ENCODE measurements at regions not wholly inside any gene's neighbourhood (a gene's known extent, or its start where the extent isn't known, plus 50 kb on each side); places are given as distances from the start of the nearest gene placed in this dataset.

DNA sequence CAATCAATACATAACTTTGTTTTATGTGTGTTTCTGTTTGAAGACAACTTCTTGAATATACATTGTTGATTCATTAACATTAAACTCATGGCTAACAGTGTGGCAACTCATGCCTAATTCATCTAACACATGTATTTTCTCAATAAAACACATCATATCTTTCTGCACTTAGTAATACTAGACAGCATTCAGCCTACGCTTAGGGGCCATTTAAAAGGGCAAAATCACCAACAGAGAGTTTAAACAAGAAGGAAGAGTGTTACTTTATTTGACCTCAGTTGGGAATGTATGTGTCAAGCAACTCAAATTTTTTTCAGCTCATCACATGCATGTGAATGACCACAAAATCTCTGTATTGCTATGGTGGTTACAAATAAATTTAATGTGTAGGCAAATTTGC, 128.8 kb upstream of the AADACL2 start:
- POLR2A ChIA-PET (ENCODE audit: low non-redundant PET) = no interaction called here
- TF ChIP-seq, protein P1, sequence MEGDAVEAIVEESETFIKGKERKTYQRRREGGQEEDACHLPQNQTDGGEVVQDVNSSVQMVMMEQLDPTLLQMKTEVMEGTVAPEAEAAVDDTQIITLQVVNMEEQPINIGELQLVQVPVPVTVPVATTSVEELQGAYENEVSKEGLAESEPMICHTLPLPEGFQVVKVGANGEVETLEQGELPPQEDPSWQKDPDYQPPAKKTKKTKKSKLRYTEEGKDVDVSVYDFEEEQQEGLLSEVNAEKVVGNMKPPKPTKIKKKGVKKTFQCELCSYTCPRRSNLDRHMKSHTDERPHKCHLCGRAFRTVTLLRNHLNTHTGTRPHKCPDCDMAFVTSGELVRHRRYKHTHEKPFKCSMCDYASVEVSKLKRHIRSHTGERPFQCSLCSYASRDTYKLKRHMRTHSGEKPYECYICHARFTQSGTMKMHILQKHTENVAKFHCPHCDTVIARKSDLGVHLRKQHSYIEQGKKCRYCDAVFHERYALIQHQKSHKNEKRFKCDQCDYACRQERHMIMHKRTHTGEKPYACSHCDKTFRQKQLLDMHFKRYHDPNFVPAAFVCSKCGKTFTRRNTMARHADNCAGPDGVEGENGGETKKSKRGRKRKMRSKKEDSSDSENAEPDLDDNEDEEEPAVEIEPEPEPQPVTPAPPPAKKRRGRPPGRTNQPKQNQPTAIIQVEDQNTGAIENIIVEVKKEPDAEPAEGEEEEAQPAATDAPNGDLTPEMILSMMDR (conservative IDR thresholded peaks at IDR 0.05; ENCODE audit: low read depth) = no peak
- CTCF ChIA-PET = no interaction called here
- no peak overlapping the region for H3K27ac ChIP-seq
- no peak for DNase-seq (ENCODE audit: low spot score)

DNA sequence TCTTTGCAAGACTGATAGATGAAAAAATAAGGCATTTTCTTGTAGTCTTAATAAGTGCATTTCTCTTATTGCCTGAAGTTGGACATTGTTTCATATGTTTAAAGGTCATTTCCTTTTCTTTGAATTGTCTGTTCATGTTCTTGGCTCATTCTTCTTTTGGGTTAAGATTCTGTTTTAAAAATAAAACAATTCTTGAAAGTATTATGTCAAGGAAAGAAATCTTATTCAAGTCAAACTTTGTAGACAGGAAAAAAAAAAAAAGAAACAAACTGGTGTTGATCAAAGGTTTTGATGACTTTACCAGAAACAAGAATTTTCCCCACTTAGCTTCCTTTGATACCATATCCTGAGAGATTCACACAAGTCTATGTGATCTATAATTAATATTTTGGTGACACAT, 132.9 kb upstream of the AADACL2 start:
- no peak for DNase-seq (ENCODE audit: low spot score)
- TF ChIP-seq, protein P1 (conservative IDR thresholded peaks at IDR 0.05; ENCODE audit: low read depth) = no peak
- CTCF ChIA-PET = no interaction called here
- POLR2A ChIA-PET (ENCODE audit: low non-redundant PET) = no interaction called here
- H3K27ac ChIP-seq = no peak overlapping the region

DNA sequence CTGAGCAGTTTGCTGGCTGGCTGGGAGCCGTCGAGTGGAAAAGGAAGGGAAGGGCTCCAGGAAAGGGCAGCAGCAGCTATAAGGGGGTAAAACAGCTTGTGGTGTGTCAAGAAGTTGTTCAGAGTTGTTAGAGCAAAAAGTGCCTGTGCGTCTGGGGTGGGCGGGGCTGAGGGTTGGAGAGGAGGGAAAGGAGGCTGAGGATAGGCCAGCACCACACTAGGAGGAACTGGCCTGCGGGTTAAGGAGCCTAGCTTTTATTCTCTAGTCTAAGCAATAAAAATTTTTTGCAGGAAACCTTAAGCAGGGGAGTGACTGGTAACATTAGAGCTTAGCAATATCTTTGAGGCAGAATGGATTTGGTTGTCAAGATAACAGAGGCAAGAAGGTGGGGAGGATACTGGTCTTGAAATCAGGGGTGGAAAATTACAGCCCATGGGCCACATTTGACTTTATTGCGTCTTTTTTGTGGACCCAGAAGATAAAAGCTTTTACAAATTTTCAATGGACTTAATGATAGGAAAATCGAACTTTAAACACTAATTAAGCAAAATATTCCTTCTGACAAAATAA, 134.5 kb upstream of the AADACL2 start:
- TF ChIP-seq, protein P1 (conservative IDR thresholded peaks at IDR 0.05; ENCODE audit: low read depth) = no peak
- DNase-seq (ENCODE audit: low spot score) = no peak
- ChIA-PET POLR2A (ENCODE audit: low non-redundant PET) (no interaction called here), CTCF (no interaction called here)
- no peak overlapping the region for H3K27ac ChIP-seq

DNA sequence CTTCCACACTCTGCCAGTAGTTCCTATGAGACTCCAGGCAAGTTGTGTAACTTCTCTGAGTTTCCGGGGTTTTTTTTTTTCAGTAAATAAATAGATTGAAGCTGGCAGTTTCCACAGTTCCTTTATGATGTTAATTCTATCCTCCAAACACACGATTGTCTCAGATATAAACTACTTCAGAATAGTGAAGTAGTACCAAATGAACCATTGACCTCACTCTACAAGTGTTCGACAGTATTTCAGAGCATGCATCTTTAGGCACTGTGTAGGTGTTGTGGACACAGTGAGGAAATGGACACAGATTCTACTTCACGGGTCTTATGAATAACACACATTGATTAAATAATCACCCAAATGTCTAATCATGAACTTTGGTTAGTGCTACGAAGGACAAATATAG, 136.1 kb upstream of the IGSF10 start:
- ChIA-PET POLR2A (ENCODE audit: low non-redundant PET) (no interaction called here), CTCF (interaction anchor here (0.5 kb wide), 1 partner anchor 46 kb away, joined by 3 read pairs; no protein-coding TSS in a partner anchor)
- no peak for DNase-seq (ENCODE audit: low spot score)
- TF ChIP-seq, protein P1 (conservative IDR thresholded peaks at IDR 0.05; ENCODE audit: low read depth) = no peak
- H3K27ac ChIP-seq = no peak overlapping the region

DNA sequence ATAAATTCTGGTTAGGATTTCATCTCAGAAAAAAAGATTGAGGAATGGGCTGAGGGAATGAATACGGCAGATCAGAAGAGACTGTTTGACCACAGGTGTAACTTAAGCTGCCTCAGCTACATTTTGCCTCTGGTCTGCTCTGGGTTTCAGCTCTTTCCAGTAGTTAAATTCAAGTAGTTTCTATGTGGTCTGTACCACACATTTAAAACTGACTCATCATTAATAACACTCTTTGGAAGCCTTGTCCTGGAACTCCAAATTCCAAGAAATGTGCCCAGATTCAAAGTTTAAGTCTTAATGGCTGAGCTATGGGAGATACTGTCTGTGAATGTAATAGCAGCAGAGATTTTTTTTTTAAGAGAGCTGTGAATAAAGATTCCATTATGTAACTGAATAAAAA, 133.1 kb upstream of the IGSF10 start:
- TF ChIP-seq, protein P1 (conservative IDR thresholded peaks at IDR 0.05; ENCODE audit: low read depth) = no peak
- H3K27ac ChIP-seq = no peak overlapping the region
- ChIA-PET CTCF (interaction anchor here (0.6 to 0.9 kb wide), 3 partner anchors 24 to 500 kb away, joined by 3 read pairs; no protein-coding TSS in a partner anchor), POLR2A (ENCODE audit: low non-redundant PET) (no interaction called here)
- no peak for DNase-seq (ENCODE audit: low spot score)

DNA sequence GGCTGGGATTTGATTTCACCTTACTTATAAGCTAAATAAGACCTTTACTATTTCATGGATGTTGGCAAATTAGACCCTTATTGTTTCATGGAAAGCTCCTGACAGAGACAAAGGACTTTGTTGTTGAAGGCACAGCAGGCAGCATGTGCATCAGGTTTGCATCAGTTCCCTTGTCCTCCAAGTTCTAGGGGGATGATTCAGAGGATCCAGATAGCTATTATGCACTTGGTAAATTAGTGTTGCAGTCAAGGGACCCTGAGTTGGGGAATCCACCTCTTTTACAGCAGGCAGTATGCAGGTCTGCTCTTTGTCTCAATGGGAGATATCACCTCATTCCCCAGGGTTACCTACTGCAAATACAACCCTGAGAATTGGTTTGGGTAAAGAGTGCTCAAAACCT, 131.4 kb upstream of the IGSF10 start:
- no peak for DNase-seq (ENCODE audit: low spot score)
- TF ChIP-seq, protein P1 (conservative IDR thresholded peaks at IDR 0.05; ENCODE audit: low read depth) = no peak
- ChIA-PET CTCF (no interaction called here), POLR2A (ENCODE audit: low non-redundant PET) (no interaction called here)
- H3K27ac ChIP-seq = no peak overlapping the region
